GM19455 (cell line): ENCODE measurements at regions not wholly inside any gene's neighbourhood (a gene's known extent, or its start where the extent isn't known, plus 50 kb on each side); places are given as distances from the start of the nearest gene placed in this dataset.
"Not testable (repeated sequence)": the region's sequence is repeated elsewhere in the genome, so short reads cannot be mapped to it uniquely, and the experiment has no call there.

ENCODE experiments used
- ATAC-seq: cut with Tn5 transposase; IDR thresholded peaks from one replicate; pipeline ENCODE4 v1.9.1; 2021; ENCODE audit not compliant: unreplicated experiment

DNA sequence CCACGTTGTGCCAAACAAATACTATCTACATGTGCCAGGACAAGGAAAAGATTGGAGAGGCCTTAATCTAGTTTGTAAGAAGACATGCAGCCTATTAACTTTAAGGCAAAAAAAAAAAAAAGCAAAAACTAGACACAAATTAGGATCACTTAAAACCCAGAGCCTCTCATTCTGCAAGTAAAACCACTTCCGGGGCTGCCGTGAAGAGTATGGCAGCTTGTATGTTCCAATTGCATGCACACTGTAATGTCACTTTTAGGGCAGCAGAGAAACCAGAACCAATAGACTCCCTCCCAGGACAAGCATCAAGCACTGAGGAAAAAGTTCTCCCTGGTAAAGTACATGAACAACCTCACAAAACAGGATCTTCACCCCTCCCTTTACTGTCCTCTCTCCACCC, 70.6 kb downstream of the RSL24D1 start:
- no peak for ATAC-seq

- no peak for ATAC-seq
Measured at GRCh38 chr15:55124616-55125015, 72.1 kb downstream of the RSL24D1 start.

DNA sequence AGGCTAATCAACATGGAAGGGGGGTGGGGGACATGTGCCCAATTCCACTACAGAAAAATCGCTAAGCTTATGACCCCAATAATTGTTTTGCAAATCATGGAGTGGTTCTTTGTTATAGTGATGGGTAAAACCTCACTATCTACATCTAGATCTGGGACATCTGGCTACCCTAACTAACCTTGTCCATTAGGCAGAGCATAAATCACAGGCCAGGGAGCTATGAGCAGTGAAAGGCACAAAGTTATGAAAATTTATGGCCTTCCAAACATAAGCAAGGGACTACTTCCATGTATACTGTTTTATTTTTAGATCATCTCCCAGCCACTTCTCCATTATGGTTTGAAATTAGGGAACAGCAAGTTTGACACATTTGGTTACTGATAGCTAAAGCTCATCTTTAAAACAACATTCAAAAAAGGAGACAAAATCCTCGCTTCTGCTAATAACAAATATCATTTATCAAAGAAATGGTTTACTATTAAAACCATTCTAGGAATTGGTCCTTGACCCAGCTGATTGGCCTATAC, 78.3 kb downstream of the RSL24D1 start:
- no peak for ATAC-seq

DNA sequence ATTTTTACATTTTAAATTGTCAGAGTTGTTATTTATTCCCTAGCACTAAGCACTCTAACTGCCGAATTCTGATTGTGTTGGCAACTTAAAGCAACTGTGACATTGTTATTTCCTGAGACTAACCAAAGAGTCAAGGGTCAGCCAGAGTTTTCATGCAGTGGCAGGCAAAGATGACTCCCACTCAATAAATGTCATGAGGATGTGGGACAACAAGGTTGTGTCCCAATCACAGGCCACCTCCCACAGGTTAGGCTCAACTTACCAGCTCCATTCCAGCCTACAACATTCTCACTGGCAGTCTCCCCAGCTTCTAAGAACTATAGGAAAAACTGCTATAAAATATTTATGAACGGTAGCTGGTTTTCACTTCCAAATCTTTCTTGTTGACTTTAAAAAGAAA, 80.1 kb downstream of the RSL24D1 start:
- no peak for ATAC-seq

DNA sequence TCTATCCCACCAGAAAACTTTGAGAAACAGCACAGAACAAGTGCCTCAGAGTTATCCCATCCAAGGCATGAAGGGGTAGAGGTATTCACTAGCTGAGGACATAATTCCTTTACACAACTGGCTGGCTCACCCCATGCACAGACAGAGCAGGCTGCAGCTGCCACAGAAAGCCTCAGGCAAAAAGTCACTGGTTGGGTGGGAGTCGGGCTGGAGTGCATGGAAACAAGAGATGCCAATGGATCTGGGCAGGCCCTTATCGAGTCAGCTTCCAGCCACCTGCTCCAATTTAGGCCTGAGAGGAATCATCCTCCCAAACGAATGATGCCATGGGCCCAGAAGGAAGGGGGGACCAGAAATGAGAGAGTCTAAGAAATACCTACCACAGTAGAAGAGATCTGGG, 83.0 kb downstream of the RSL24D1 start:
- ATAC-seq: no peak

DNA sequence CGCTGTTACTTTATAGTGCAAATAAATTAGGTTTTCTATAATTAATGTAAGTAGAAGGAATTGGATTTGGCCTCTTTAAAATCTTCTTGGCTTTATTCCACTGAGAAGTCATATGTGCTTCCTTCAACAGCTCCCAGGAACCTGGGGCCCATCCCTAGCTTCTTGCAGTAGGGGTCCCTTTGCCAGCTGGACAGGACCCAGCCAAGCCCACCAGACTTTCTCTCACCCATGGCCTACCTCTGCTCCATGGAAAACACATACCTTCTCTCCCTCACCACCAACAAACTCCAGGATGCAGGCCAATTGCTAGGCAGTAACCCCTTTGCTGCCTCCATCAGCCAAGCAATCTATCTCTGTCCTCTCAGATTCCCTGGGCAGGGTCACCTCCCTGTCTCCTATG, 84.0 kb downstream of the RSL24D1 start:
- ATAC-seq: no peak

DNA sequence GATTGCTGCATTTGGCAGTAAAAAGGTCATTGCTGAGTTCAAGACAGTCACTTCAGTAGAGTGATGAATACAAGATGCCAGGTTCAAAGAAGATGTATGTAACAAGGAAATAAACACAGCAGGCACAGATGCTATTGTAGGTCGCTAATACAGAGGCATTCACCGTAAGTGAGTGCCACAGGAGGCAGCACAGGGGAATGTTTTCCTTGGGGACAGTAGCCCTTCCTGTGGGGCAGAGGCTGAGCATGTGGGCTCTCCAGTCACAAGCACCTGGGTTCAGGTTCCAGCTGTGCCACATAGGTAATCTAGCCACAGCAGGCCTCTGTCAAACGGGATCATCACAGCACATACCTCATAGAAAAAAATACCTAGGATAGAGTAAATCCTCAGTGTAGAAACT, 86.3 kb downstream of the RSL24D1 start:
- ATAC-seq: no peak

- ATAC-seq: peak; percentile 71
Measured at GRCh38 chr15:55108858-55109518, 87.8 kb downstream of the RSL24D1 start.

DNA sequence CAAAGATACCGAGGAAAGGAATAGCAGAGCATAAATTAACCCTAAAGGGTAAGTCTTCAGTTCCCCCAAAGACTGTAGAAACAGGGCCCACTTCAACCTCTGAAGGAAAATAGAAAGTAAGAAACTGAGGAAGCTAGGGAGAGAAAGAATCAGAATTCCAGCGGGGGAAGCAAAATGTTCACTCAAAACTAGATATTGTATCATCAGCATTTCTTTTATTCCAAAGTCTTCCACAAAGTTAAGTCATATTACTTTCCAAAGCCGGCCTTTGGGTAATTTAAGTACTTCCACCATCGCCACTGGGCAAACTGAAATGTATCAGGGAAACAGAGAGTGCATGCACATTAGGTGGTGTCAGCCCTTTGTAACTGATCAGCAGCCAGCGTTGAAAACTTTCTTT, 88.3 kb downstream of the RSL24D1 start:
- no peak for ATAC-seq

DNA sequence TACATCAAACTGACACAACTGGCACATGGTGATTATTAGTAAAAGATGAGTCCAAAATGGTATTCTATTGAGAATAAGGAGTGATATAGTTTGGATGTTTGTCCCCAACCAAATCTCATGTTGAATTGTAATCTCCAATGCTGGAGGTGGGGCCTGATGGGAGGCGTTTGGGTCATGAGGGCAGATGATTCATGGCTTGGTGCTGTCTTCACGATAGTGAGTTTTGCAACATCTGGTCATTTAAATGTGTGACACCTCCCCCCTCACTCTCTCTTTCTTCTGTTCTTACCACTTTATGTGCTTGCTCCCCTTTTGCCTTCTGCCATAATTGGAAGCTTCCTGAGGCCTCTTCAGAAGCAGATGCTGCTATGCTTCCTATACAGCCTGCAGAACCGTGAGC, 90.6 kb downstream of the RSL24D1 start:
- no peak for ATAC-seq

DNA sequence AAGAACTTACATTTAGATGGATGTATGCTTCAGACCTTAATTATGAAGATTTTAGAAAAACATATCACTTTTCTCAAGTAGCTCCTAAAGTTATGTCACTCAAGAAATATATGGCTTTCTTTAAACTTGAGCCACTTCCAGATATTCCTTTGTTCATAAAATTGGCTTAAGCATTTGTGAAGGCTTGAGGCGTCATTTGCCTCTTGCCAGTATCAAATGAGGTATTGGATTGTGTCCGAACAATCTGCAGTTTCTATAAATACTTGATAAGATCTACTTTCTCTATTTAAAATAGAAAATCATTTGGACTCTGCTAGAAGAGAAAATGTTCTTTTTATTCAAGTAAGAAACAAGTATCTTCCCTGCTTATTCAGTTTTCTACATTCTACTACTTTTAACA, 102.6 kb downstream of the RSL24D1 start:
- ATAC-seq: no peak

DNA sequence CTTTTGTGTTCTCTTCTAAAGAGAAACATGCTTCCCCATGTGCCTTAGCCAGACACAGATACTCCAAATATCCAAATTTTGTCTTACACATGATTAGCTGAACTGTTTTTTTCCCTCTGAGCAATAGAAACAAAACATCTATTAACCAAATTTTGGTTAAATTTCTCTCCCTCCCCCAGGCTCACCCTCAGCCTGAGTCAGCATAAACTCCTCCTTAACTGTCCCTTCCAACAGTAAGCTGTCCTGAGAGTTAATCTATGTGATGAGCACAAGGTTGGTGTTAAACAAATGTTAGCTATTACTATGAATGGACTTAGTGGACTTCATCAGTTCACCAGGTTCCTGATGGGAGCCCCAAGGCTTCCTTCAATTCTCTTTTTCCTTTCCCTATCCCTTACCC, 108.5 kb downstream of the RSL24D1 start:
- no peak for ATAC-seq

GRCh38 chr15:55084673-55085072, 112.1 kb downstream of the RSL24D1 start:
- ATAC-seq: no peak

GRCh38 chr15:55084216-55084615, 112.5 kb downstream of the RSL24D1 start:
- ATAC-seq: no peak

GRCh38 chr15:55077052-55077451, 119.7 kb downstream of the RSL24D1 start:
- ATAC-seq: not testable (repeated sequence)

GRCh38 chr15:55074431-55074830, 122.3 kb downstream of the RSL24D1 start:
- no peak for ATAC-seq

DNA sequence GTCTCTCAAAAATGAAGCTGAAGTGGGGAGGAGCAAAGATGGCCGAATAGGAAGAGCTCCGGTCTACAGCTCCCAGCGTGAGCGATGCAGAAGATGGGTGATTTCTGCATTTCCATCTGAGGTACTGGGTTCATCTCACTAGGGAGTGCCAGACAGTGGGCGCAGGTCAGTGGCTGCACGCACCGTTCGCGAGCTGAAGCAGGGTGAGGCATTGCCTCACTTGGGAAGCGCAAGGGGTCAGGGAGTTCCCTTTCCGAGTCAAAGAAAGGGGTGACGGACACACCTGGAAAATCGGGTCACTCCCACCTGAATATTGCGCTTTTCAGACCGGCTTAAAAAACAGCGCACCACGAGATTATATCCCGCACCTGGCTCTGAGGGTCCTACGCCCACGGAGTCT, 132.8 kb downstream of the RSL24D1 start:
- ATAC-seq: not testable (repeated sequence)

DNA sequence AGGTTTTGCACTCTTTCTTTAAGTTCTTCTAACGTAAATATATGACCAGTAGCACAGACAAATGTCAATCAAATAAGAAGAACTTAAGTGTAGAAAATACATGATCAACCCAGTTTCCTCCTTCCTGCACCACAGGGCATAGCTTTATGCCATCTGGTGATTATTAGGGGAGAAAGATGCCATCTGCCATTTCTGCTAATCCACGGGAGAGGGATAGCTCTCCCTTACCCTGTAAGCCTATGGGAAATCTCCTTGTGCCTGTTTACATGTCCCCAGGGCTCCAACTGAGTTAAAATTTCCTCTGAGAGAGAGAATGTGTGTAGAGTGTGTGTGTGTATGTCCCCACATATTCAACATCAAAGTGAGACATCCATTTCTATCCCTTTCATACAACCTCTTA, 135.9 kb downstream of the RSL24D1 start:
- no peak for ATAC-seq

DNA sequence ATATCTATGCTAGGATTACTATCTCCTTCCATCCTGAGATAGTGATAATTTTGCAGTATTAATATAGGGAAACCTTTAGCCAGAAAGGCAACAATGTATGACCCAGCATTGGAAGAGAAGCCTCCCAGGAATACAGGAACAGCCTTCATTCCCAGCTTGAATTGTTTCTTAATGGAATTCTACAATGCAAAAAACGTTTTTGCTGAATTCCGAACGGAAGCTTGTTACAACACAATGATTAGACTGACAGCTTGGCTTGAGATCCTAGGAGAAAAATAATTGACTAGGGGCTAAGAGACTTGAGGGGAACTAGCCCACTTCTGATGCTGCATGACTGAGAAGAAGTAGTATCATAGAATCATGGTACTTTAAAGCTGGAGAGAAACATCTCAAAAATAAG, 140.2 kb downstream of the RSL24D1 start:
- no peak for ATAC-seq

DNA sequence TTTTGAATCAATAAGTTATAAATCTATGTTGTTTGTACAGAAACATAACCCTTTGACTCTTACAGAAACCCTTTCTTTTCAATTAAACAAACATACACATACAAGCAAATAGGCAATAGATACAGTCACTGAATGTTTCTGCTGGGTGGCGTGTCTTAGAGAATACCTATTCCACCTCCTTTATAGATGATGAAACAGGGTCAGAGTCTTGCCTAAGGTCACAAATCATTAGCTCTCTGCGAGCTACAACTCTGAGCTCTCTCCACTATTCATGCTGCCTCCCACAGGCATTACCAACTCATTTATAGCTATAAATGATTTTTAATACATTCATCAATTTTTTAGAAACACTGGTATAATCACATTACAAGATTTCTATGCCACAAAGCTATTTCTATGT, 152.6 kb downstream of the RSL24D1 start:
- no peak for ATAC-seq

- no peak for ATAC-seq
Measured at GRCh38 chr15:55037071-55037470, 159.7 kb downstream of the RSL24D1 start.

- no peak for ATAC-seq
Measured at GRCh38 chr15:55035749-55036148, 161.0 kb downstream of the RSL24D1 start.

DNA sequence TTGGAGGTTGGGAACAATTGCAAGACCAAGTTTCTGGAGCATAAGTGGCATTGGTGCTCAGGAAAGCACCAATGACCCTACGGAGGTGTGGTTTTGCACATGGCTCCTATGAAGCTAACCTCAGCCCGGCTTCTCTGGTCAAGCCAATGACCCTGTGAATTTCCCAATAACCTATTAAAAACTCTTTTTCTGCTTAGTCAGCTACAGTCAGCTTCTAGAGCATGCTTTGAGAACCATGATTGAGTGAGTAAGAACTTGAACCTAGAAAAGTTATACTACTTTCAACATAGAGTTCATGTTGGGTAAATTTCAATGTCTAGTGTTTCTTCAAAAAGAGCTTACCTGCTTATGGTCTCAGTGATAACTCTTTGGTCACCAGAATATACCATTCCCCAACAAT, 163.2 kb downstream of the RSL24D1 start:
- no peak for ATAC-seq
